Neural crest cell (in vitro differentiated cells): ENCODE measurements at regions not wholly inside any gene's neighbourhood (a gene's known extent, or its start where the extent isn't known, plus 50 kb on each side); places are given as distances from the start of the nearest gene placed in this dataset.

Experiments
- DNase-seq: peaks from one replicate; pipeline ENCODE4 v3.0.0; 2021; ENCODE audit warnings: low read depth, mixed read lengths, low spot score
- H3K27ac Mint-ChIP-seq: one replicate; pipeline ENCODE4 v1.8.0; 2021; ENCODE audit warnings: mild to moderate bottlenecking, mixed read lengths; ENCODE audit not compliant: unreplicated experiment
- H3K27me3 Mint-ChIP-seq: 2 replicates; pipeline ENCODE4 v1.8.0; 2021; ENCODE audit warnings: low read depth, mild to moderate bottlenecking, mixed read lengths
- H3K36me3 Mint-ChIP-seq: 2 replicates; pipeline ENCODE4 v1.8.0; 2021; ENCODE audit warnings: low read depth, mild to moderate bottlenecking, mixed read lengths
- H3K4me1 Mint-ChIP-seq: 2 replicates; pipeline ENCODE4 v1.8.0; 2021; ENCODE audit warnings: mixed read lengths
- H3K4me3 Mint-ChIP-seq: one replicate; pipeline ENCODE4 v1.8.0; 2021; ENCODE audit warnings: mild to moderate bottlenecking, mixed read lengths
- H3K9me3 Mint-ChIP-seq: 2 replicates; pipeline ENCODE4 v1.8.0; 2021; ENCODE audit warnings: mixed read lengths
- TF ChIP-seq, protein P1 (sequence below): fragments of 200-600 bp; sonication (generic); conservative IDR thresholded peaks from 2 replicates; pipeline ENCODE4 v1.5.0; 2021; ENCODE audit warnings: antibody characterized with exemption, mild to moderate bottlenecking

GRCh38 chr3:99330924-99331532, 307.4 kb upstream of the COL8A1 start:
- no peak overlapping the region for H3K4me3 Mint-ChIP-seq
- H3K27ac Mint-ChIP-seq: no peak overlapping the region

GRCh38 chr3:99330281-99330680, 308.1 kb upstream of the COL8A1 start:
- H3K27ac Mint-ChIP-seq: no peak overlapping the region
- peaks cover 3% of the 10 kb centered on the region for H3K27me3 Mint-ChIP-seq
- TF ChIP-seq, protein P1, sequence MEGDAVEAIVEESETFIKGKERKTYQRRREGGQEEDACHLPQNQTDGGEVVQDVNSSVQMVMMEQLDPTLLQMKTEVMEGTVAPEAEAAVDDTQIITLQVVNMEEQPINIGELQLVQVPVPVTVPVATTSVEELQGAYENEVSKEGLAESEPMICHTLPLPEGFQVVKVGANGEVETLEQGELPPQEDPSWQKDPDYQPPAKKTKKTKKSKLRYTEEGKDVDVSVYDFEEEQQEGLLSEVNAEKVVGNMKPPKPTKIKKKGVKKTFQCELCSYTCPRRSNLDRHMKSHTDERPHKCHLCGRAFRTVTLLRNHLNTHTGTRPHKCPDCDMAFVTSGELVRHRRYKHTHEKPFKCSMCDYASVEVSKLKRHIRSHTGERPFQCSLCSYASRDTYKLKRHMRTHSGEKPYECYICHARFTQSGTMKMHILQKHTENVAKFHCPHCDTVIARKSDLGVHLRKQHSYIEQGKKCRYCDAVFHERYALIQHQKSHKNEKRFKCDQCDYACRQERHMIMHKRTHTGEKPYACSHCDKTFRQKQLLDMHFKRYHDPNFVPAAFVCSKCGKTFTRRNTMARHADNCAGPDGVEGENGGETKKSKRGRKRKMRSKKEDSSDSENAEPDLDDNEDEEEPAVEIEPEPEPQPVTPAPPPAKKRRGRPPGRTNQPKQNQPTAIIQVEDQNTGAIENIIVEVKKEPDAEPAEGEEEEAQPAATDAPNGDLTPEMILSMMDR: no peak
- no peak for DNase-seq
- no peak overlapping the region for H3K4me3 Mint-ChIP-seq
- H3K4me1 Mint-ChIP-seq: no peaks in the 10 kb centered on the region
- H3K9me3 Mint-ChIP-seq: no peaks in the 10 kb centered on the region
- no peaks in the 10 kb centered on the region for H3K36me3 Mint-ChIP-seq

More at GRCh38 chr3:99330924-99331532, 307.4 kb upstream of the COL8A1 start:
- Mint-ChIP-seq H3K27me3 (peaks cover 4% of the 10 kb centered on the region), H3K4me1 (no peaks in the 10 kb centered on the region), H3K9me3 (no peaks in the 10 kb centered on the region), H3K36me3 (no peaks in the 10 kb centered on the region)
- DNase-seq: no peak
- TF ChIP-seq, protein P1: no peak

GRCh38 chr3:99325402-99325801, 313.0 kb upstream of the COL8A1 start:
- Mint-ChIP-seq H3K36me3 (no peaks in the 10 kb centered on the region), H3K27ac (no peak overlapping the region), H3K27me3 (peaks cover 3% of the 10 kb centered on the region), H3K4me3 (no peak overlapping the region), H3K4me1 (no peaks in the 10 kb centered on the region), H3K9me3 (no peaks in the 10 kb centered on the region)
- no peak for DNase-seq
- TF ChIP-seq, protein P1: no peak

- Mint-ChIP-seq H3K27me3 (peaks cover 3% of the 10 kb centered on the region), H3K4me3 (no peak overlapping the region), H3K27ac (no peak overlapping the region), H3K36me3 (no peaks in the 10 kb centered on the region), H3K9me3 (no peaks in the 10 kb centered on the region), H3K4me1 (no peaks in the 10 kb centered on the region)
- no peak for DNase-seq
- TF ChIP-seq, protein P1: no peak
These were observed 313.7 kb upstream of the COL8A1 start for GRCh38 chr3:99324636-99325203.

- H3K36me3 Mint-ChIP-seq: no peaks in the 10 kb centered on the region
- H3K9me3 Mint-ChIP-seq: no peaks in the 10 kb centered on the region
- TF ChIP-seq, protein P1: no peak
- peaks cover 3% of the 10 kb centered on the region for H3K27me3 Mint-ChIP-seq
- no peaks in the 10 kb centered on the region for H3K4me1 Mint-ChIP-seq
- no peak overlapping the region for H3K4me3 Mint-ChIP-seq
- no peak for DNase-seq
- no peak overlapping the region for H3K27ac Mint-ChIP-seq
These were observed 314.5 kb upstream of the COL8A1 start for GRCh38 chr3:99323940-99324339.
